PC-9 (cell line): ENCODE measurements at regions not wholly inside any gene's neighbourhood (a gene's known extent, or its start where the extent isn't known, plus 50 kb on each side); places are given as distances from the start of the nearest gene placed in this dataset.

Experiments used
- CTCF ChIP-seq: fragments of 200-600 bp; sonication (generic); conservative IDR thresholded peaks from 2 replicates; pipeline ENCODE4 v1.6.1; 2017; ENCODE audit warnings: mixed run types, antibody characterized with exemption, mild to moderate bottlenecking, moderate library complexity
- EZH2 ChIP-seq: fragments of 200-600 bp; sonication (generic); IDR thresholded peaks from 2 replicates; pipeline ENCODE4 v1.8.0; 2017; ENCODE audit warnings: antibody characterized with exemption, low read depth

- TF ChIP-seq CTCF (no peak), EZH2 (no peak)
Observed at GRCh38 chr4:31034550-31034949, 314.4 kb downstream of the PCDH7 start.
